Thymus (tissue), 11 donors: ENCODE measurements at regions not wholly inside any gene's neighbourhood (a gene's known extent, or its start where the extent isn't known, plus 50 kb on each side); places are given as distances from the start of the nearest gene placed in this dataset.
"Not testable (repeated sequence)": the region's sequence is repeated elsewhere in the genome, so short reads cannot be mapped to it uniquely, and the experiment has no call there.

Source experiments
- DNase-seq, 9 donors: peaks; one replicate each; pipeline ENCODE4 v3.0.0-alpha.2; 2013; ENCODE audit warnings: low spot score in 9 of 9, low read depth in 6 of 9, missing footprints in 1 of 9
- H3K27ac ChIP-seq, 2 donors: one replicate each; pipeline ENCODE4 v1.5.1; 2013; ENCODE audit warnings: control low read depth in 1 of 2, low read depth in 1 of 2, low read length in 1 of 2, mild to moderate bottlenecking in 1 of 2, moderate library complexity in 1 of 2
- H3K27me3 ChIP-seq, 2 donors: one replicate each; pipeline ENCODE4 v1.5.1; 2013; ENCODE audit warnings: low read length in 1 of 2; ENCODE audit not compliant: control insufficient read depth in 2 of 2, insufficient read depth in 1 of 2
- H3K36me3 ChIP-seq, 2 donors: one replicate each; pipeline ENCODE4 v1.5.1; 2013; ENCODE audit warnings: low read length in 1 of 2, mild to moderate bottlenecking in 1 of 2, moderate library complexity in 1 of 2; ENCODE audit not compliant: control insufficient read depth in 2 of 2, insufficient read depth in 2 of 2
- H3K4me1 ChIP-seq, 2 donors: one replicate each; pipeline ENCODE4 v1.5.1; 2013; ENCODE audit warnings: low read length in 2 of 2; ENCODE audit not compliant: control insufficient read depth in 2 of 2, insufficient read depth in 2 of 2
- H3K4me3 ChIP-seq, 2 donors: one replicate each; pipeline ENCODE4 v1.5.1; 2013; ENCODE audit warnings: low read length in 2 of 2, control low read depth in 1 of 2, mild to moderate bottlenecking in 1 of 2
- H3K9me3 ChIP-seq, 2 donors: one replicate each; pipeline ENCODE4 v1.5.1; 2013; ENCODE audit warnings: low read length in 1 of 2, mild to moderate bottlenecking in 1 of 2; ENCODE audit not compliant: control insufficient read depth in 2 of 2, insufficient read depth in 1 of 2
- WGBS: extraction: QIAGEN DNeasy Blood & Tissue Kit; methylation state at CpG from one replicate; pipeline ENCODE4 v1.1.7; 2013; 5-methylcytosine and 5-hydroxymethylcytosine counted together
- donor health status: healthy.

DNA sequence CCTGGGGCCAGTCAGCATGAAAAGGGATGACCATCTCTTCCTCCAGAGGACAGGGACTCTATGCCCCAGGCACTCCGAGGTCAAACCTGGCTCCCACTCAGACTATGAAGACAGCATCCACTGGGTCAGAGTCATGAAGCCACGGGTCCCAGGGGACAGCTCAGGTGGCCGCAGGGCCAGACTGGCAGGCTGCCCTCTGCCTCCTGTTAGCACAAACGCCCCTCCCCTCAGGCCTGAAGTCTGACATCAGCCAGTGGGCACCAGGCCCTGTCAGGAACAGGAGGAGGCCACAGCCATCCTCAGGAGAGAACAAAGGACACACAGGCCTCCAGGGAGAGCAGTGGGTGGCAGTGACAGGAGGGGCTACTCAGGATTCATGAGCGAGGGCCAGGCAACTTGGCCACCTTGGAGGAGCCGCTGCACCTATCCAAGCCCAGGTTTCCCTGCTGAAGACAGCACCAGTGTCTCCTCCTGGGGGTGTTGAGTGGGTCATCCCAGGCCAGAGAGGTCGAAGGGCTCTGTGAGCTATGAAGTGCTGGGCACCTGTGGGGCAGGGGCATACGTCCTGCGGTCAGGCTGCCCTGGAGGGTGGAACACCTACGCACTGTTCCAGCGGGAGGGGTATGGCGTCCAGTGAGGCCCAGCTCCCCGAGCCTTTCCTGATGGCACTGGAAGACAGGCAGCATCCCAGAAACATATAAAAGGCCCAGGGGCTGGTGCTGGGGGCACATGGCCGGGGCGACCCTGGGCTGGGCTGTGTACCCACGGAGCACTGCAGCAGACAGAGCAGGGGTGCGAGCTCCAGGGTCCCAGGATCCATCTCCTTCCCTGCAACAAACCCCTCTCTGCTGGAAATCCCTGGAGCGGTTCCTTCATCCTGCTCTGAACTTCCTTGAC lies 171.0 kb upstream of the FOXD4L5 start:
- not testable (repeated sequence) for H3K36me3 ChIP-seq, DNase-seq, H3K27me3 ChIP-seq, H3K4me3 ChIP-seq, H3K4me1 ChIP-seq, H3K27ac ChIP-seq
- H3K9me3 ChIP-seq = peaks cover 5 to 26% of the 10 kb centered on the region in 2 donors
- WGBS = 88% methylated on average over 18 of the region's 18 CpGs

DNA sequence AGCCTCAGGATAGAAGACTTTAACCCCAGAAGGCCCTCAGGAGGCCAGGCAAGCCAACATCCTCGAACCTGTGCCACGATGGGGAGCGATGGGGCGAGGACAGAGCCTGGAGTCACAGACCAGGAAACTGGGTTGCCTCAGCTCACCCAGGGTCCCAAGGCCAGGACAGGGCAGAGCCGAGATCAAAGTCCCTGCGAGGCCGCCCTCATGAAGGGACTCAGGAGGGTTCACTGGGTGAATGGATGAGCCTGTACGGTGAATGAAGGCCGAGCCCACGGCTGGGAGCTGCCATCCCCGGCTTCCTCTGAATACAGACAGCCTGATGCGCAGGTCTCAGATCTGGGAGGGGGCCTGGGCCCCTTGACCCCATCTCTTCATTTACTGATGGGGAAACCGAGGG lies 170.1 kb upstream of the FOXD4L5 start:
- H3K4me3 ChIP-seq = not testable (repeated sequence)
- 89% methylated on average over 13 of the region's 13 CpGs for WGBS

DNA sequence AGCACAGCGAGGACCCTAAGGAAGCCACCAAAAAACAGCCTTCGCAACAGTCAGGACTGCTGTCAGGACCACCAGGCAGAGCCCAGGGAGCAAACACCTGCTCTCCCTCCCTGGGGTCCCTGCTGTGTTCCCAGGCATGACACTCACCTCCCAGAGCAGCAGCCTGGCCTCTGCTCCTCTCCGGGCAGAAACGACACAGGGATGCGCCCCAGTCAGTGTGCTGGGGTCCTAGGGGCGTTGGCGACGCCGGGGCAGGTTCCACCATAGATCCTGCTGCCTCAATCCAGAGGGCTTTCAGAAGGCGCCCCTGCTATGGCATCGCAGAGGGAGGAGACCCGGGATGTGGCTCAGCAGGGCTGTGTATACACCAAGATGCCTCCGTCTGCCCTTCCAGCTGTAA lies 169.7 kb upstream of the FOXD4L5 start:
- not testable (repeated sequence) for H3K4me3 ChIP-seq, H3K27me3 ChIP-seq, H3K27ac ChIP-seq, H3K4me1 ChIP-seq, H3K36me3 ChIP-seq, DNase-seq
- WGBS = 88% methylated on average over 13 of the region's 13 CpGs
- peaks cover 0 to 24% of the 10 kb centered on the region in 2 donors for H3K9me3 ChIP-seq

More for the DNA sequence above, 170.1 kb upstream of the FOXD4L5 start:
- not testable (repeated sequence) for H3K4me1 ChIP-seq, DNase-seq, H3K36me3 ChIP-seq, H3K27ac ChIP-seq, H3K27me3 ChIP-seq
- peaks cover 4 to 25% of the 10 kb centered on the region in 2 donors for H3K9me3 ChIP-seq

DNA sequence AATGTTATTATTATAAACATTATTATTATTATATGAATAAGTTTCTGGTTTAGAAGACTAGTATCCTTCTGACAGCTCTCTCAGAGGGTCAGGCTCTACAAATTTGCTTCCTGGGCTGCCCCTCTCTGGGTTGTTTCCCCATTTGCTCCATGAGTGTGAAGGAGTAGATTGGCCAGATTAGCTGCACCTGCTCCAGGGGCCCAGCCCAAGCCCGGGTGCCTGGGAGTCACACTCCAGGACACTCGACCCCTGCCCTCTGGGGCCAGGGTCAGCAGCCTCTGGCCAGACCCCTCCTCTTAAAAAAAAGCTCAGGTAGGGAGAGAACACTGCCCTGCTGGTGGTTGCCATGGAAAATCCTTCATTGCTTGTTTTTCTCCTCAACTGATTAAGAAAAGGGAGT lies 169.0 kb upstream of the FOXD4L5 start:
- WGBS = 29% methylated on average over 2 of the region's 2 CpGs
- not testable (repeated sequence) for H3K27ac ChIP-seq, H3K4me3 ChIP-seq, H3K27me3 ChIP-seq, H3K4me1 ChIP-seq, H3K36me3 ChIP-seq, DNase-seq
- peaks cover 0 to 23% of the 10 kb centered on the region in 2 donors for H3K9me3 ChIP-seq

DNA sequence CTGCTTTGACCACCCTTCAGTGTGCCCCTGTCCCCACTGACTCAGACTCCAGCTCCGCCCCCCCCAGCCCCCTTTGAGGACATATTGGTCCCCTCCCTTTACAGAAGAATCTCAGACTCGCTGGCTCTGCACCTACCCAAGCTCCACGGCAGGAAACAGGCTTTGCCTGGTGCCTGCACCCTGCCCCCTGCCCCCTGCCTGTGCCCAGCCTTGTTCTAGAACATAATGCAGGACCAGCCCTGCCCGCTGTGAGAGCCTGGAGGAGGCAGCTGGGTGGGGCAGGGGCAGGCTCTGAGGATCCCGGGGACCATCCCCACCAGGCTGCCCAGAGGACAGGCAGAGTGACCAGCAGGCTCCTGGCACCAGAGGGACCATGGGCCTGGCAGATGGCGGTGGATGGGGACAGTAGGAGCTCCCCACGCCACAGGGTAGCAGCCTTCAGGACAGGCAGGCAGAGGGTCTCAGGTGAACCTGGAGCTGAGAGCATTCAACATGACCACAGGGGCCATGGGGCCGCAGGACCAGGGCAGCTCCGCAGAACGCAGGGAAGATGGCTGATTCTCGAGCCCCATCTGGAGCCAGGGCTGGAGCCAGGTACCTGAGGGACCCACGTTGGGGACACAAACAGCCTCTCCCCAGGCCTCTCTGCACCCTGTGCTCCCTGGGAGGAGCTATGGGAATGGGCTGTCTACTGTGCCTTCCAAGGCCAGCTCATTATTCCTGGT lies 165.0 kb upstream of the FOXD4L5 start:
- not testable (repeated sequence) for H3K36me3 ChIP-seq, H3K27ac ChIP-seq, H3K4me1 ChIP-seq, H3K4me3 ChIP-seq, DNase-seq, H3K27me3 ChIP-seq
- H3K9me3 ChIP-seq = peaks cover 0 to 15% of the 10 kb centered on the region in 2 donors
- 84% methylated on average over 12 of the region's 12 CpGs for WGBS

DNA sequence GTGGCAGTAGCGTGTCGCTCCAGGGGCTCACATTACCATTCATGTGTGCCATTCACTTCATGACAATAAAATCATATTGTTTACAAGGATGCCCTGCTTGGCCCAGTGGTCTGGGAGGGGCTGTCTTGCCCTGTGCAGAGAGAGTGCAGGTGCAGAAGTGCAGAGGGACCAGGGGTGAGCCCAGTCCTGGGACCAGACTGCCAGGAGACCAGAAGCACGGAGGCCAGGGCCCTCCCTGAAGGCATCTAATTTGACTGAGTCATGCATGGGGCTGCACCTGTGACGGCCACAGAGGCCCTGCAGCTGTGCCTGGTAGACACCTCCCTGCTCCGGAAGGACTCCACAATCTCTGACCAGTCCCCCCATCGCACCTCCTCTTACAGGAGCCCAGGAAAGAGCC lies 164.4 kb upstream of the FOXD4L5 start:
- Histone ChIP-seq H3K9me3 (peaks cover 0 to 14% of the 10 kb centered on the region in 2 donors), H3K4me3 (no peak overlapping the region), H3K27ac (no peak overlapping the region), H3K4me1 (no peaks in the 10 kb centered on the region), H3K36me3 (no peaks in the 10 kb centered on the region), H3K27me3 (no peaks in the 10 kb centered on the region)
- DNase-seq = no peak
- WGBS = 80% methylated on average over 6 of the region's 6 CpGs

DNA sequence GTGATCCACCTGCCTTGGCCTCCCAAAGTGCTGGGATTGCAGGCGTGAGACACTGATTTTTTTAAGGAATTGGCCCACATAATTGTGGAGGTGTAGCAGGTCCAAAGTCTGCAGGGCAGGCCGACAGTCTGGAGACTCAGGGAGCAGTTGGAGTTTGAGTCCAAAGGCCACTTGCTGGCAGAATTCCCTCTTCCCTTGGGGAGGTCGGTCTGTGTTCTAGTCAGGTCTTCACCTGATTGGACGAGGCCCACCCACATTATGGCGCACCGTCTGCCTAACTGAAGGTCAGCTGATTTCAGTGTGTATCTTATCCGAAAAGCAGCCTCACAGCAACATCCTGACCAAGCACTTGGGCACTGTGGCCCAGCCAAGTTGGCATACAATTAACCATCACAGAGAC lies 162.1 kb upstream of the FOXD4L5 start:
- WGBS = 74% methylated on average over 7 of the region's 7 CpGs
- H3K4me3 ChIP-seq, H3K27ac ChIP-seq, H3K4me1 ChIP-seq, H3K36me3 ChIP-seq, H3K27me3 ChIP-seq, DNase-seq: not testable (repeated sequence)
- peaks cover 1 to 14% of the 10 kb centered on the region in 2 donors for H3K9me3 ChIP-seq

DNA sequence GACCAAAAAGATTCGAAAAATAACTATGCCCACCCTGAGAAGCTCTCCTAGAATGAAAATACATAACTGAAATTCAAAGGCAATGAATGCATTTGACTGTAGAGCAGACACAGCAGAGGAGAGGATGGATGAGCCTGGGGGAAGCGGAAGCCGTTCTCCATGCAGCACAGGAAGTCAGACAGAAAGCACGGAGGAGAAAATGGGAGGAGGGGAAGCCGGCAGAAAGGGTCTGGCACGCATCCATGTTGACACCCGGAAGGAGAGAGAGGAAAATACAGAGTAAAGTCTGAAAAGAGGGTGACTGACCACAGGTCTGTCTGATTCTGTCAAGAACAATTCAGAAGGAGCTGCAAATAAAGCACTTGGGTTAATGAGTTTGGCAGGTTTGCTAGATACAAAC lies 161.0 kb upstream of the FOXD4L5 start:
- H3K4me1 ChIP-seq, H3K27me3 ChIP-seq, H3K4me3 ChIP-seq, H3K27ac ChIP-seq, DNase-seq, H3K36me3 ChIP-seq: not testable (repeated sequence)
- WGBS = 89% methylated on average over 7 of the region's 7 CpGs
- H3K9me3 ChIP-seq = peaks cover 1 to 14% of the 10 kb centered on the region in 2 donors

DNA sequence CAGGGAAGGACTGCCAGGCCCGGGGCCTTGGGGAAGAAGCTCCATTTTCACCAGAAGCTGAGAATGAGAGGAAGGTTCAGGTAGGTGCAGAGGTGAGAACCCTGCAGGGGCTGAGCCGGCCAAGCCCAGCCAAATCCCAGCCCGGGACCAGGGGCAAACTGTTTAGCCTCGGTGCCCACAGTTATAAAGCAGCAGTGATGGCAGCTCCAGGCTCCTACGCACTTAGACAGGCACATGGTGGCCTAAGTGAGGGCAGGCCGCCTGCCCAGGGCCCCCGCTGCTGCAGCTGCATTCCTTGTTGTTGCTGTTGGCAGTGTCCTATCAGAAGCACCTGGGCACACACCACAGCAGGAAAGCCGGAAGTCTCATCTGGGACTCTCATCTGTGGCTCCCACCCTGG lies 159.9 kb upstream of the FOXD4L5 start:
- Histone ChIP-seq H3K27ac (no peak overlapping the region), H3K4me1 (no peaks in the 10 kb centered on the region), H3K9me3 (peaks cover 1 to 12% of the 10 kb centered on the region in 2 donors), H3K4me3 (no peak overlapping the region), H3K36me3 (no peaks in the 10 kb centered on the region), H3K27me3 (no peaks in the 10 kb centered on the region)
- 88% methylated on average over 8 of the region's 8 CpGs for WGBS
- DNase-seq = no peak
